Stomach (tissue), 4 donors: ENCODE measurements at regions not wholly inside any gene's neighbourhood (a gene's known extent, or its start where the extent isn't known, plus 50 kb on each side); places are given as distances from the start of the nearest gene placed in this dataset.

Source experiments
- CTCF ChIP-seq, 7 experiments: fragments of 450-650 bp in 4 of 7; fragments of 200-600 bp in 3 of 7; sonication (generic) in 3 of 7; IDR thresholded peaks; one replicate each; pipeline ENCODE4 v1.5.1; 2016 to 2019; ENCODE audit warnings: antibody characterized with exemption in 7 of 7, control low read depth in 2 of 7, mild to moderate bottlenecking in 1 of 7
- POLR2A ChIP-seq, 4 donors: fragments of 450-650 bp; IDR thresholded peaks; one replicate each; pipeline ENCODE4 v1.6.1; 2016; ENCODE audit warnings: antibody characterized with exemption in 4 of 4, control low read depth in 2 of 4, mild to moderate bottlenecking in 1 of 4, moderate library complexity in 1 of 4

GRCh38 chr3:191008074-191008473, 145.6 kb upstream of the GMNC start:
- TF ChIP-seq POLR2A (IDR thresholded peaks at IDR 0.05), result no peak
- no peak for TF ChIP-seq CTCF (IDR thresholded peaks at IDR 0.05)
